Liver (tissue), 8 donors: ENCODE measurements at regions not wholly inside any gene's neighbourhood (a gene's known extent, or its start where the extent isn't known, plus 50 kb on each side); places are given as distances from the start of the nearest gene placed in this dataset.

ENCODE experiments used
- DNase-seq: peaks from one replicate; pipeline ENCODE4 v3.0.0-alpha.2; 2017; ENCODE audit warnings: low spot score
- H3K27ac ChIP-seq, 2 donors: one replicate each; pipeline ENCODE4 v1.7.0; 2013; ENCODE audit warnings: inconsistent platforms in 2 of 2, low read length in 2 of 2, control low read depth in 1 of 2, low read depth in 1 of 2, mild to moderate bottlenecking in 1 of 2
- H3K27me3 ChIP-seq, 4 donors: one replicate each; pipeline versions ENCODE4 v1.6.1 to v1.7.0; 2013; ENCODE audit warnings: low read length in 3 of 4, inconsistent platforms in 1 of 4, mild to moderate bottlenecking in 1 of 4, moderate library complexity in 1 of 4; ENCODE audit not compliant: control insufficient read depth in 4 of 4, insufficient read depth in 4 of 4
- H3K36me3 ChIP-seq, 4 donors: one replicate each; pipeline versions ENCODE4 v1.6.1 to v1.7.0; 2013; ENCODE audit warnings: low read length in 3 of 4, mild to moderate bottlenecking in 3 of 4, low read depth in 1 of 4, moderate library complexity in 1 of 4; ENCODE audit not compliant: control insufficient read depth in 4 of 4, insufficient read depth in 3 of 4
- H3K4me1 ChIP-seq, 4 donors: one replicate each; pipeline versions ENCODE4 v1.6.1 to v1.7.0; 2013; ENCODE audit warnings: low read length in 3 of 4, mild to moderate bottlenecking in 3 of 4, moderate library complexity in 1 of 4; ENCODE audit not compliant: control insufficient read depth in 4 of 4, insufficient read depth in 4 of 4
- H3K4me3 ChIP-seq, 3 donors: one replicate each; pipeline versions ENCODE4 v1.6.1 to v1.7.0; 2013; ENCODE audit warnings: low read length in 3 of 3, control low read depth in 1 of 3, low read depth in 1 of 3, mild to moderate bottlenecking in 1 of 3
- H3K9ac ChIP-seq, 2 donors: one replicate each; pipeline ENCODE4 v1.7.0; 2013; ENCODE audit warnings: low read length in 2 of 2, mild to moderate bottlenecking in 2 of 2, moderate library complexity in 2 of 2, control low read depth in 1 of 2, low read depth in 1 of 2
- H3K9me3 ChIP-seq, 4 donors: one replicate each; pipeline versions ENCODE4 v1.6.1 to v1.7.0; 2013; ENCODE audit warnings: low read length in 3 of 4; ENCODE audit not compliant: control insufficient read depth in 4 of 4
- EGR1 ChIP-seq, 2 donors: IDR thresholded peaks; 2 replicates each; pipeline ENCODE4 v1.6.1; 2016 to 2018; ENCODE audit warnings: antibody characterized with exemption in 2 of 2, low read depth in 2 of 2
- FOXA1 ChIP-seq: IDR thresholded peaks from 2 replicates; pipeline ENCODE4 v1.6.1; 2016; ENCODE audit warnings: antibody characterized with exemption
- FOXA2 ChIP-seq: IDR thresholded peaks from 2 replicates; pipeline ENCODE4 v1.6.1; 2016; ENCODE audit warnings: antibody characterized with exemption
- GABPA ChIP-seq, 2 donors: IDR thresholded peaks in 1 of 2; conservative IDR thresholded peaks in 1 of 2; 2 replicates each; pipeline ENCODE4 v1.6.1; 2016; ENCODE audit warnings: antibody characterized with exemption in 2 of 2, mild to moderate bottlenecking in 1 of 2, moderate library complexity in 1 of 2
- HNF4A ChIP-seq, 2 donors: conservative IDR thresholded peaks; 2 replicates each; pipeline ENCODE4 v1.6.1; 2016; ENCODE audit warnings: antibody characterized with exemption in 2 of 2, mild to moderate bottlenecking in 2 of 2
- HNF4G ChIP-seq: IDR thresholded peaks from 2 replicates; pipeline ENCODE4 v1.6.1; 2016; ENCODE audit warnings: antibody characterized with exemption
- NR2F2 ChIP-seq: IDR thresholded peaks from 2 replicates; pipeline ENCODE4 v1.6.1; 2016; ENCODE audit warnings: antibody characterized with exemption
- RAD21 ChIP-seq, 2 donors: IDR thresholded peaks; 2 replicates each; pipeline ENCODE4 v1.6.1; 2016; ENCODE audit warnings: antibody characterized with exemption in 2 of 2, mild to moderate bottlenecking in 2 of 2
- RXRA ChIP-seq, 2 donors: IDR thresholded peaks; 2 replicates each; pipeline ENCODE4 v1.6.1; 2017 to 2018; ENCODE audit warnings: antibody characterized with exemption in 2 of 2, mild to moderate bottlenecking in 1 of 2
- SP1 ChIP-seq: IDR thresholded peaks from 2 replicates; pipeline ENCODE4 v1.6.1; 2018; ENCODE audit warnings: antibody characterized with exemption, mild to moderate bottlenecking
- TAF1 ChIP-seq: conservative IDR thresholded peaks from 2 replicates; pipeline ENCODE4 v1.6.1; 2016; ENCODE audit warnings: antibody characterized with exemption, mild to moderate bottlenecking
- YY1 ChIP-seq: IDR thresholded peaks from 2 replicates; pipeline ENCODE4 v1.6.1; 2016; ENCODE audit warnings: antibody characterized with exemption, mild to moderate bottlenecking
- whole genome bisulfite sequencing: extraction: QIAGEN DNeasy Blood & Tissue Kit; methylation state at CpG from one replicate; pipeline ENCODE4 v1.1.7; 2013; 5-methylcytosine and 5-hydroxymethylcytosine counted together
- TF ChIP-seq, protein P1 (sequence below): fragments of 150-350 bp; IDR thresholded peaks from 2 replicates; pipeline ENCODE4 v1.5.1; 2017; ENCODE audit warnings: improper control_type of control experiment, low read depth, low read length; ENCODE audit not compliant: missing input control
- TF ChIP-seq, protein P2 (sequence below): IDR thresholded peaks from 2 replicates; pipeline ENCODE4 v1.6.1; 2016; ENCODE audit warnings: antibody characterized with exemption
- TF ChIP-seq, protein P3 (sequence below): IDR thresholded peaks from 2 replicates; pipeline ENCODE4 v1.6.1; 2016; ENCODE audit warnings: antibody characterized with exemption
- TF ChIP-seq, protein P4 (sequence below): IDR thresholded peaks from 2 replicates; pipeline ENCODE4 v1.6.1; 2016; ENCODE audit warnings: antibody characterized with exemption
- TF ChIP-seq, protein P5 (sequence below): IDR thresholded peaks from 2 replicates; pipeline ENCODE4 v1.6.1; 2016; ENCODE audit warnings: antibody characterized with exemption, mild to moderate bottlenecking
- donor health status: healthy.
- donor health status: healthy.
- donor health status: healthy.
- donor health status: healthy.
- donor health status: healthy.

DNA sequence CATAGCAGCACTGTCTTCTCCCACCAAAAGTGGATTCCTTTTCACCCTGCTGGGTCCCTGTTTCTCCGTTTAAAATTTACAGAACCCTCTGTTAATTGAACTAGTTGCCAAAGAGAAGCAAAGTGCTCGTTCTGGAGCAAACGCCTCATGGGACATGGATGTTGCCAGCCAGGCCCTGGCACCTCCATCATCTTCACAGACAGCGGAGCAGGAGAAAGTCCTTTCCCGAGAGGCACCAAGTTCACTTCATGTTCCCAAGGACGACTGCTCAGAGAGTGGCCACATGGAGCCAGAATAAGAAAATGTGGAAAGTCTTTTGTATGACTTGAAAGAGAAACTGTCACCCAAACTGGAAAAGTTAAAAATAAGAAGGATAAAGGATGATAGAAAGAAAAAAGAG, 151.5 kb downstream of the SOX1 start (continued):
- TF ChIP-seq, protein P1, sequence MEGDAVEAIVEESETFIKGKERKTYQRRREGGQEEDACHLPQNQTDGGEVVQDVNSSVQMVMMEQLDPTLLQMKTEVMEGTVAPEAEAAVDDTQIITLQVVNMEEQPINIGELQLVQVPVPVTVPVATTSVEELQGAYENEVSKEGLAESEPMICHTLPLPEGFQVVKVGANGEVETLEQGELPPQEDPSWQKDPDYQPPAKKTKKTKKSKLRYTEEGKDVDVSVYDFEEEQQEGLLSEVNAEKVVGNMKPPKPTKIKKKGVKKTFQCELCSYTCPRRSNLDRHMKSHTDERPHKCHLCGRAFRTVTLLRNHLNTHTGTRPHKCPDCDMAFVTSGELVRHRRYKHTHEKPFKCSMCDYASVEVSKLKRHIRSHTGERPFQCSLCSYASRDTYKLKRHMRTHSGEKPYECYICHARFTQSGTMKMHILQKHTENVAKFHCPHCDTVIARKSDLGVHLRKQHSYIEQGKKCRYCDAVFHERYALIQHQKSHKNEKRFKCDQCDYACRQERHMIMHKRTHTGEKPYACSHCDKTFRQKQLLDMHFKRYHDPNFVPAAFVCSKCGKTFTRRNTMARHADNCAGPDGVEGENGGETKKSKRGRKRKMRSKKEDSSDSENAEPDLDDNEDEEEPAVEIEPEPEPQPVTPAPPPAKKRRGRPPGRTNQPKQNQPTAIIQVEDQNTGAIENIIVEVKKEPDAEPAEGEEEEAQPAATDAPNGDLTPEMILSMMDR: no peak
- no peak for TF ChIP-seq FOXA1
- TF ChIP-seq, protein P2, sequence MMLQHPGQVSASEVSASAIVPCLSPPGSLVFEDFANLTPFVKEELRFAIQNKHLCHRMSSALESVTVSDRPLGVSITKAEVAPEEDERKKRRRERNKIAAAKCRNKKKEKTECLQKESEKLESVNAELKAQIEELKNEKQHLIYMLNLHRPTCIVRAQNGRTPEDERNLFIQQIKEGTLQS: no peak
- no peak for TF ChIP-seq SP1
- TF ChIP-seq TAF1: no peak
- TF ChIP-seq HNF4G: no peak
- TF ChIP-seq NR2F2: no peak

DNA sequence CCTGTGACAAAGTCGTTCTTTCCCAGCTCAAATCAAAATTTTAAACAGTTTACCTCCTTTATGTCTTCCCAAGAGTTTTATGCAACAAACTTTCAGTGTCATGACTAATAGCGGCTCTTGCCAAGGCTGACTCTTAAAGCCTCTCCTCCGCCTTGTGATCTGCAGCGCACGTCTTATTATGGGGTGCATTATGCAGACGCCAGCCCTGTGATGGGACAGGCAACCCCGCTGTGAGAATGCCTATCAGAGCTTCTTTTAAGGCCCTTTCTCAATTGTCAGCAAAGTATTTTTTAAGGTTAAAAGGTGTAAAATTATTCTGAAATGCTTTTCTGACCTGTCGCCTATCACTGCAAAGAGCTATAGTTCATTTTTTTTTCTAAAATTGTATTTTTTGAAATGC, 152.8 kb downstream of the SOX1 start:
- no peaks in the 10 kb centered on the region for H3K4me1 ChIP-seq
- DNase-seq: no peak
- no peak overlapping the region for H3K27ac ChIP-seq
- H3K27me3 ChIP-seq: no peaks in the 10 kb centered on the region
- H3K9me3 ChIP-seq: no peaks in the 10 kb centered on the region
- no peak overlapping the region for H3K4me3 ChIP-seq
- TF ChIP-seq, protein P2: no peak
- no peak for TF ChIP-seq FOXA2
- TF ChIP-seq GABPA (IDR thresholded peaks at IDR 0.05 in 1 of 2, conservative IDR thresholded peaks at IDR 0.05 in 1 of 2): no peak
- no peak for TF ChIP-seq RXRA (IDR thresholded peaks at IDR 0.05)
- no peak for TF ChIP-seq EGR1 (IDR thresholded peaks at IDR 0.05; ENCODE audit: low read depth in 2 of 2)
- no peak for TF ChIP-seq YY1
- TF ChIP-seq RAD21 (IDR thresholded peaks at IDR 0.05): no peak
- no peak for TF ChIP-seq HNF4G
- TF ChIP-seq, protein P3, sequence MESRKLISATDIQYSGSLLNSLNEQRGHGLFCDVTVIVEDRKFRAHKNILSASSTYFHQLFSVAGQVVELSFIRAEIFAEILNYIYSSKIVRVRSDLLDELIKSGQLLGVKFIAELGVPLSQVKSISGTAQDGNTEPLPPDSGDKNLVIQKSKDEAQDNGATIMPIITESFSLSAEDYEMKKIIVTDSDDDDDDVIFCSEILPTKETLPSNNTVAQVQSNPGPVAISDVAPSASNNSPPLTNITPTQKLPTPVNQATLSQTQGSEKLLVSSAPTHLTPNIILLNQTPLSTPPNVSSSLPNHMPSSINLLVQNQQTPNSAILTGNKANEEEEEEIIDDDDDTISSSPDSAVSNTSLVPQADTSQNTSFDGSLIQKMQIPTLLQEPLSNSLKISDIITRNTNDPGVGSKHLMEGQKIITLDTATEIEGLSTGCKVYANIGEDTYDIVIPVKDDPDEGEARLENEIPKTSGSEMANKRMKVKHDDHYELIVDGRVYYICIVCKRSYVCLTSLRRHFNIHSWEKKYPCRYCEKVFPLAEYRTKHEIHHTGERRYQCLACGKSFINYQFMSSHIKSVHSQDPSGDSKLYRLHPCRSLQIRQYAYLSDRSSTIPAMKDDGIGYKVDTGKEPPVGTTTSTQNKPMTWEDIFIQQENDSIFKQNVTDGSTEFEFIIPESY: no peak
- TF ChIP-seq, protein P4, sequence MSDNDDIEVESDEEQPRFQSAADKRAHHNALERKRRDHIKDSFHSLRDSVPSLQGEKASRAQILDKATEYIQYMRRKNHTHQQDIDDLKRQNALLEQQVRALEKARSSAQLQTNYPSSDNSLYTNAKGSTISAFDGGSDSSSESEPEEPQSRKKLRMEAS: no peak
- no peak for TF ChIP-seq HNF4A (conservative IDR thresholded peaks at IDR 0.05)
- no peak for TF ChIP-seq TAF1
- TF ChIP-seq, protein P5, sequence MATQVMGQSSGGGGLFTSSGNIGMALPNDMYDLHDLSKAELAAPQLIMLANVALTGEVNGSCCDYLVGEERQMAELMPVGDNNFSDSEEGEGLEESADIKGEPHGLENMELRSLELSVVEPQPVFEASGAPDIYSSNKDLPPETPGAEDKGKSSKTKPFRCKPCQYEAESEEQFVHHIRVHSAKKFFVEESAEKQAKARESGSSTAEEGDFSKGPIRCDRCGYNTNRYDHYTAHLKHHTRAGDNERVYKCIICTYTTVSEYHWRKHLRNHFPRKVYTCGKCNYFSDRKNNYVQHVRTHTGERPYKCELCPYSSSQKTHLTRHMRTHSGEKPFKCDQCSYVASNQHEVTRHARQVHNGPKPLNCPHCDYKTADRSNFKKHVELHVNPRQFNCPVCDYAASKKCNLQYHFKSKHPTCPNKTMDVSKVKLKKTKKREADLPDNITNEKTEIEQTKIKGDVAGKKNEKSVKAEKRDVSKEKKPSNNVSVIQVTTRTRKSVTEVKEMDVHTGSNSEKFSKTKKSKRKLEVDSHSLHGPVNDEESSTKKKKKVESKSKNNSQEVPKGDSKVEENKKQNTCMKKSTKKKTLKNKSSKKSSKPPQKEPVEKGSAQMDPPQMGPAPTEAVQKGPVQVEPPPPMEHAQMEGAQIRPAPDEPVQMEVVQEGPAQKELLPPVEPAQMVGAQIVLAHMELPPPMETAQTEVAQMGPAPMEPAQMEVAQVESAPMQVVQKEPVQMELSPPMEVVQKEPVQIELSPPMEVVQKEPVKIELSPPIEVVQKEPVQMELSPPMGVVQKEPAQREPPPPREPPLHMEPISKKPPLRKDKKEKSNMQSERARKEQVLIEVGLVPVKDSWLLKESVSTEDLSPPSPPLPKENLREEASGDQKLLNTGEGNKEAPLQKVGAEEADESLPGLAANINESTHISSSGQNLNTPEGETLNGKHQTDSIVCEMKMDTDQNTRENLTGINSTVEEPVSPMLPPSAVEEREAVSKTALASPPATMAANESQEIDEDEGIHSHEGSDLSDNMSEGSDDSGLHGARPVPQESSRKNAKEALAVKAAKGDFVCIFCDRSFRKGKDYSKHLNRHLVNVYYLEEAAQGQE: no peak
- no peak for TF ChIP-seq NR2F2
- no peak overlapping the region for H3K9ac ChIP-seq
- 87% methylated on average over 8 of the region's 8 CpGs for WGBS
- no peaks in the 10 kb centered on the region for H3K36me3 ChIP-seq
